Activated CD8-positive, alpha-beta memory T cell treated with anti-CD3 and anti-CD28 coated beads for 1 hour (primary cell): ENCODE measurements at regions not wholly inside any gene's neighbourhood (a gene's known extent, or its start where the extent isn't known, plus 50 kb on each side); places are given as distances from the start of the nearest gene placed in this dataset.
"Not testable (repeated sequence)": the region's sequence is repeated elsewhere in the genome, so short reads cannot be mapped to it uniquely, and the experiment has no call there.

ENCODE experiments used
- DNase-seq, 2 donors: peaks; one replicate each; pipeline ENCODE4 v3.0.0-alpha.2; 2020; ENCODE audit warnings: low read depth in 1 of 2; ENCODE audit errors: extremely low read depth in 1 of 2

- no peak for DNase-seq
Measured at GRCh38 chr3:110821586-110821985, 250.0 kb upstream of the NECTIN3 start.

DNA sequence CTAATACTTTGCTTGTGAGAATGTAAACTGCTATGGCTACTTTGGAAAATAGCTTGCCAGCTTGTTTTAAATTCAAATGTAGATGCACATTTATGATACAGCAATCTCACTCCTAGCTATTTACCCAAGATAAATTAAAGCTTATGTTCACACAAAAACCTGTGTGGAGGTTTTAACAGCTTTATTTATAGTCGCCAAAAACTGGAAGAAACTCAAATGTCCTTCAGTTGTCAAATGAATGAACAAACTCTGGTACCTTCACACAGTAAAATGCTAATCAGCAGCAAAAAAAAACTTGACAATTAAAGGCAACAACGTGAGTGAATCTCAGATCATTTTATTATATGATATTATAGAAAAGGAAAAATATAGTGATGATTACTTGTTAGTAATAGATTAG is 248.6 kb upstream of the NECTIN3 start:
- no peak for DNase-seq

DNA sequence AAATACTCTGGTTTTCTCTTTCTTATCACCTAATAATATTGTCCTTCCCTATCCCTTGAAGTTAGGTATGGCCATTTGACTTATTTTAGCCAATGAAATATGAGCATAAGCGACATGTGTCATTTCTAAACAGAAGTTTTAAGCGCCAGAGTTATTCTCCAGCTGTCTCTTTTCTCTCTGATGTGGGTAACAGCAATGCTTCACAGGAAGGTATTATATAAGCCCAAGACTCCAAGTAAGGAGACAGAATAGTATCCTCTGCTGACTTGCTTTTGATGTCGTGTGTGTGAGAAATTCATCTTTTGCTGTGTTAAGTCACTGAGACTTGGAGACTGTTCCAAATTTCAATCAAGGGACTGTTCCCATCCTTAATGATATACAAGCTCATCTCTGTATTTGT is 224.6 kb upstream of the NECTIN3 start:
- DNase-seq: no peak

DNA sequence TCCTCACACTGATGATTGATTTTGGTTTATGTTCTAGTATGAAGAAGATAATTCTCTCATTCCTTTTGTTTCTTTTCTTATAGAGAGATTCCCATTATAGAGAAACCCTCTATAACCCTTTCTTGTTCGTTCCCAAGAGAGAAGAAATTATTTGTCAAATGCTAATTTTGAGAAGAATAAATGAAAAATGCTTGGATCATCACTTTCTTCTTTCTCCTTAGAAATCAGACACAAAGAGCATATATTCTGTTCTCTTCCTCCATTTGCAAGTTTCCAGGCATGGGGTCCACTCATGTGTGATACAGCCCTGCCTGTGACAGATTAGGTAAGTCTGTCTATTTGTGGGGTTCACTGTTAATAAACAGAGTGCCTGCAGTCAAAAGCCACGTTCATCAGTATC is 222.6 kb upstream of the NECTIN3 start:
- DNase-seq: no peak

DNA sequence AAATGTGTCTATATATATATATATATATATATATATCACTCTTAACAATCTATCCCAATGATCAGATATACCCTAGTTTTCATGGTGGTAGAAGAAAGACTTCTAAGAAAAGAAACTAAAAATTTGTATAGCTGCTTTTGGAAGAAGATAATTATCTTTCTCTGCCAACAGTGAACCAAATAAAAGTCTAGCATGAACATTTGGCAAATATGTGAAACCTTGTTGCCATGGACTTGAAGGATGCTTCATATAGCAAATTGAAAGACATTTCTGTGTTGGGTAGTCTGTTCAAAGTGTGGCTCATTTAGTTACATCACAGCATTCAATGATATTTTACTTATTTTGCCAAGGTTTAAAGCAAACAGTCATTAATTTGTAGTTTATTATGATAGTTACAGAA is 219.9 kb upstream of the NECTIN3 start:
- DNase-seq: no peak

GRCh38 chr3:110855207-110855606 is 216.4 kb upstream of the NECTIN3 start:
- no peak for DNase-seq

- no peak for DNase-seq
Measured at GRCh38 chr3:110856916-110857315, 214.7 kb upstream of the NECTIN3 start.

DNA sequence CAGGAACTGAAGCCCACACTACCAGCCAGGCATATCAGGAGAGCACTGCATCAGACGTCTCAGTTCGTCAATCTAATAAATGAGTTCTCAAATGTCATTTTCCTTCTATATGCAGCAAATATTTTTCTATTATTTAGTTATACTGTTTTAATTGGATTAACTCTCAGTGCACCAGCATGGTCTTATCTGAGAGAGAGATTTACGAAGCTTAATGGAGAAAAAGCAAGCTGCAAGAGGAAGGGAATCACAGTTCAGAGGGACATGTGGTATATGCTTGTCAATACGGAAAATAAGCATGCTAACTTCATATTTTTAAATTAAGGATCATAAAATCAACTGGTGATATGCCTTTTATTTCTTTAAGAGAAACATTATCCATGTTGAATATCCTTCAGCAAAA is 213.1 kb upstream of the NECTIN3 start:
- no peak for DNase-seq

GRCh38 chr3:110859336-110859735 is 212.3 kb upstream of the NECTIN3 start:
- no peak for DNase-seq

DNA sequence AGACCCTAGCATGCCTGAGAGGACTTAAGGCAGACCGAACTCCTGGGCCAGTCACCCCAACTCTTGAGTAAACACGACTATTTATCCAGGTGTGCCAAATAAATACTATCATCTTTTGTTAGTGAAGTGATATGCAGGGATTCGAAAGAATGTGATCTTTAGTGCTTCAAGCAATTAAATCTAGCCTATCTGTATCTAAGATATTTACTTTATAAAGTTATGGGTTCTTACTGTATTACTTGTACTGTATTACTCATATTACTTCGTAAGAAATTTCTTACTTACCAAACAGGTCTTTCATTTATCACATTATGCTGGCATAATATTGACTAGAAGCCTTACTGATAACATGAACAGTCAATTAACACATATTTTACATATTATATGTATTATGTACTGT is 211.6 kb upstream of the NECTIN3 start:
- no peak for DNase-seq

DNA sequence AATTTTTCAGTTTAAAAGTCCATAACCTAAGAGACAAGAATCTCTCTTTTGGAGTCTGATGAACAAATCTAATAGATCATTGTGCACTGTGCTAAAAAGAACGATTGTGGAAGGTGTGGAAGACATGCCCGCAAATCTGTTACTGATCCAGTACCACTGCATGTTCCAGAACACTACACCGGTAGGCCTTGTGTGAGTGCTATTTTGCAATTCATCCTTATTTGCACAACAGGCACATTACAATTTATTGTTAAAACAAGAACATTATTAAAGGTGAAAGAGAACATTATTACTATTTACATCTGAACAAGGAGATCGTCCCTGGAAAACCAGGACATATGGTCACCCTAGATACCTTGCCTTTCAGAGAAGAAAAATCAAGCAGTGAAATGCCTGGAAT is 205.7 kb upstream of the NECTIN3 start:
- DNase-seq: no peak

- DNase-seq: no peak
Measured at GRCh38 chr3:110868106-110868505, 203.5 kb upstream of the NECTIN3 start.

- DNase-seq: no peak
Measured at GRCh38 chr3:110869736-110870135, 201.9 kb upstream of the NECTIN3 start.

GRCh38 chr3:110871869-110872268 is 199.7 kb upstream of the NECTIN3 start:
- no peak for DNase-seq

- no peak for DNase-seq
Measured at GRCh38 chr3:110878692-110879091, 192.9 kb upstream of the NECTIN3 start.

DNA sequence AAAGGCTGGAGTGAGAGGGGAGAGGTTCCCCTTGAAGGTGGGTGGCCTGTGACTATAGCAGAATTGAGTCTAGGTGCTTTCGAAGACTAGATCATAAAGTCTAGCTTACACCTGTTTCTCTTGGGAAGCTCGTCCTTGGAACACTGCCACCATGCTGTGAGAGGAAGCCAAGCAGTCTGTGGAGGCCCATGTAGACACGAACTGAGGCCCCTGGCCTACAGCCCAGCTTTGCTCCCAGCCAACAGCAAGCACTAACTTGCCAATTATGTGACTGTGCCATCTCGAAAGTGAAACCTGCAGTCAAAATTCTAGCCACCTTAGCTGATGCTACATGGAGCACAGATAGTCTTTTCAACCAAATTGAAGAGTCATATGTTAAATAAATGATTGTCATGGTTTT is 190.5 kb upstream of the NECTIN3 start:
- DNase-seq: no peak

GRCh38 chr3:110886222-110886893 is 185.3 kb upstream of the NECTIN3 start:
- no peak for DNase-seq

DNA sequence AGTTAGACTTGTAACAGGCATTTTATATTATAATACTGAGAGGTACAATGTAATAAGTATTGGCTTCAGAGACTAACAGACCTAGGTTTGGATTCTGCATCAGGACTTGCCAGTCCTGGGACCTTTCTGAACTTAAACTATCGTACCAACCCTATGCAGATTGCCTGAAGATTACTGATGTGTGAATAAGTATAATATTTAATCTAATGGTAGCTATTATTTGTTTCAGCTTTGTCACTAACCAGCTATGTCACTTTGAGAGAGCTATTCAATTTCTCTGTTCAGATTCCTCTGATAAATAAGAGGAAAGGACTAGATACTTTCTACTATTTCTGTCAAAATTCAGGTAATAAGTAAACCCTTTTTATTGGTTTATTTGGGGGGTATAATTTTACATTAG is 184.4 kb upstream of the NECTIN3 start:
- no peak for DNase-seq

GRCh38 chr3:110888625-110889375 is 182.8 kb upstream of the NECTIN3 start:
- not testable (repeated sequence) for DNase-seq

GRCh38 chr3:110889376-110889699 is 182.3 kb upstream of the NECTIN3 start:
- DNase-seq: not testable (repeated sequence)

DNA sequence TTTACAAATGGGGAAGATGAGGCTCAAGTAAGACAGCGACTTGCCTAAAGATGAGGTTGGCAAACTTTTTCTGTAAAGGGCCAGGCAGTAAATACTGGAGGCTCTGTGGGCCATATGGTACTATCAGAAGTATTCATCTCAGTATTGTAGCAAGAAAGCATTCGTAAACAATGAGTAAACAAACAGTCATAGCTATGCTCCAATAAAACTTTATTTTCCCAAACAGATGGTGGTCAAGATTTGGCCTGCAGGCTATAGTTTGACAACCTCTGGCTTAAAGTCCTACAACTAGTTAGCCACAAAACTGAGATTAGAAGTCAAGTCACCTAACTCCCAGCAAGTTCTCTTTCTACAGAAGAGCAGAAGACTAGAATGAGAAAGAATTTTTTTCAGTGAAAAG is 177.0 kb upstream of the NECTIN3 start:
- DNase-seq: no peak

DNA sequence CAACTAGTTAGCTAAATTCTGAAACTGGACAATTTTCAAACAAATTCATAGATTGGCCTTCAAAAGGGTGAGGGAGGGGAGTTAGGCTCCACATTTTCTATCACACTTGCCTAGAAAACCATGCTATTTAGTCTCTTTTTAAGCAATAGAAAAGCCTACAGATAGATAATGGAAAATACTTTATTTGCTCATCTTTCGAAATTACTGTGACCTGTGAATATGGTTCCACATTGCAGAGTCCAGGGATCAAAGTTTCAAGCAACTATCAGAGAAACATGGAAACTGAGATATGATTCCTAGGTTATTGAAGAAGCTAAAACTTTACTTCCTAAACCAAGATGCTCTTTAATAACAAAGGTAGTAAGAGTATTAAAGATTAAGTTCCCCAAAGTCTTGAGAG is 176.6 kb upstream of the NECTIN3 start:
- no peak for DNase-seq

DNA sequence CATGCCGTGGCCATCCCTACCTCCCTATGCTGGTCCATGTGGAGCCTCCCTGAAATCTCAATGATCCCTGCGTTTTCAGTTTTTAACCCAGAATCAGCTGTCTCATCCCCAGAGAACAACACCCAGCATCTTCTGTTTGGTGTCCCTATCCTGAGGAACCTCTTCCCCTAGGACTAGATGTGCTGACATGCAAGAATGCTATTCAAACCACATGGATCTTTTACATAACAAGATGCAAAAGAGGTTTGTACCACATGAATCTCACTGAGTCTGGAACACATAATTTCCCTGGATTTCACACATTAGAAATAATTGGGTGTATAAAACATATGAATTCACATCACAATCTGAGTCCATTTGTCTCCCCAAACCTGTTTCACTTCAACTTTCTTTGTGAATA is 174.6 kb upstream of the NECTIN3 start:
- no peak for DNase-seq
